ENCODE measurements at regions not wholly inside any gene's neighbourhood (a gene's known extent, or its start where the extent isn't known, plus 50 kb on each side); places are given as distances from the start of the nearest gene placed in this dataset.

DNA sequence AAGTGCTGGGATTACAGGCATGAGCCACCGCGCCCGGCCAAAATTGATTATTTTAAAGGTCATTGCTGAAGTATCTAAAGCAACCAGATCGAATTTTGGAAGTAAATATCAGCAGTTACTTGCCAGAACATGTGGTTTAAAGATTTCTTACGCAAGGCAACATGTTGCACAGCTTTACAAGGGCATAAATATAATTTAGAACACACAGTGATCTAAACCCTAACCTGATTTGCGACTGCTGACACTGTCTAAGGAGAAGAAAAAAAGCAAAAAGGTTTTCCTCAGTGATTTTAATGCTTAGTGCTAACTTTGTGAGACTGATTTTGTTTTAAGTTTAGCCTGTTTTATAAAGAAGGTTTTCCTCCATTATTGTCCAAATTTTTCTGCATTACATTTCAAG, 569.9 kb upstream of the LINC00305 start:
- TF ChIP-seq, protein P1, sequence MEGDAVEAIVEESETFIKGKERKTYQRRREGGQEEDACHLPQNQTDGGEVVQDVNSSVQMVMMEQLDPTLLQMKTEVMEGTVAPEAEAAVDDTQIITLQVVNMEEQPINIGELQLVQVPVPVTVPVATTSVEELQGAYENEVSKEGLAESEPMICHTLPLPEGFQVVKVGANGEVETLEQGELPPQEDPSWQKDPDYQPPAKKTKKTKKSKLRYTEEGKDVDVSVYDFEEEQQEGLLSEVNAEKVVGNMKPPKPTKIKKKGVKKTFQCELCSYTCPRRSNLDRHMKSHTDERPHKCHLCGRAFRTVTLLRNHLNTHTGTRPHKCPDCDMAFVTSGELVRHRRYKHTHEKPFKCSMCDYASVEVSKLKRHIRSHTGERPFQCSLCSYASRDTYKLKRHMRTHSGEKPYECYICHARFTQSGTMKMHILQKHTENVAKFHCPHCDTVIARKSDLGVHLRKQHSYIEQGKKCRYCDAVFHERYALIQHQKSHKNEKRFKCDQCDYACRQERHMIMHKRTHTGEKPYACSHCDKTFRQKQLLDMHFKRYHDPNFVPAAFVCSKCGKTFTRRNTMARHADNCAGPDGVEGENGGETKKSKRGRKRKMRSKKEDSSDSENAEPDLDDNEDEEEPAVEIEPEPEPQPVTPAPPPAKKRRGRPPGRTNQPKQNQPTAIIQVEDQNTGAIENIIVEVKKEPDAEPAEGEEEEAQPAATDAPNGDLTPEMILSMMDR (IDR thresholded peaks at IDR 0.05) = no peak
- TF ChIP-seq POLR2A (IDR thresholded peaks at IDR 0.05) (no peak), POLR2AphosphoS5 (IDR thresholded peaks at IDR 0.05) (no peak), EP300 (IDR thresholded peaks at IDR 0.05) (no peak)
